ENCODE measurements at regions not wholly inside any gene's neighbourhood (a gene's known extent, or its start where the extent isn't known, plus 50 kb on each side); places are given as distances from the start of the nearest gene placed in this dataset.

- DNase-seq (ENCODE audit: low read depth in 2 of 2) = no peak
These were observed 198.5 kb upstream of the PPFIA2 start for GRCh38 chr12:81957631-81958030.

- DNase-seq (ENCODE audit: low read depth in 2 of 2) = no peak
These were observed 197.3 kb upstream of the PPFIA2 start for GRCh38 chr12:81956468-81956860.

GRCh38 chr12:81953541-81953940, 194.4 kb upstream of the PPFIA2 start:
- no peak for DNase-seq (ENCODE audit: low read depth in 2 of 2)

- DNase-seq (ENCODE audit: low read depth in 2 of 2) = no peak
These were observed 191.7 kb upstream of the PPFIA2 start for GRCh38 chr12:81950871-81951270.

- no peak for DNase-seq (ENCODE audit: low read depth in 2 of 2)
These were observed 190.7 kb upstream of the PPFIA2 start for GRCh38 chr12:81949841-81950308.

GRCh38 chr12:81949416-81949815, 190.3 kb upstream of the PPFIA2 start:
- no peak for DNase-seq (ENCODE audit: low read depth in 2 of 2)

- no peak for DNase-seq (ENCODE audit: low read depth in 2 of 2)
These were observed 185.7 kb upstream of the PPFIA2 start for GRCh38 chr12:81944886-81945285.

GRCh38 chr12:81942594-81942993, 183.4 kb upstream of the PPFIA2 start:
- DNase-seq (ENCODE audit: low read depth in 2 of 2) = no peak

- DNase-seq (ENCODE audit: low read depth in 2 of 2) = no peak
These were observed 170.9 kb upstream of the PPFIA2 start for GRCh38 chr12:81930037-81930436.

- peak in 1 of 2 donors; percentile 0 for DNase-seq (ENCODE audit: low read depth in 2 of 2)
These were observed 137.6 kb upstream of the PPFIA2 start for GRCh38 chr12:81896771-81897170.

- no peak for DNase-seq (ENCODE audit: low read depth in 2 of 2)
These were observed 129.8 kb upstream of the PPFIA2 start for GRCh38 chr12:81888961-81889360.

- no peak for DNase-seq (ENCODE audit: low read depth in 2 of 2)
These were observed 129.1 kb upstream of the PPFIA2 start for GRCh38 chr12:81888106-81888740.

- DNase-seq (ENCODE audit: low read depth in 2 of 2) = no peak
These were observed 115.4 kb upstream of the PPFIA2 start for GRCh38 chr12:81874586-81874985.

GRCh38 chr12:81874166-81874565, 115.0 kb upstream of the PPFIA2 start:
- DNase-seq (ENCODE audit: low read depth in 2 of 2) = no peak

- DNase-seq (ENCODE audit: low read depth in 2 of 2) = no peak
These were observed 113.2 kb upstream of the PPFIA2 start for GRCh38 chr12:81872400-81872799.

GRCh38 chr12:81866081-81866480, 106.9 kb upstream of the PPFIA2 start:
- DNase-seq (ENCODE audit: low read depth in 2 of 2) = no peak

- no peak for DNase-seq (ENCODE audit: low read depth in 2 of 2)
These were observed 104.3 kb upstream of the PPFIA2 start for GRCh38 chr12:81863406-81863805.

- no peak for DNase-seq (ENCODE audit: low read depth in 2 of 2)
These were observed 100.4 kb upstream of the PPFIA2 start for GRCh38 chr12:81859521-81859920.

GRCh38 chr12:81843599-81843998, 84.4 kb upstream of the PPFIA2 start:
- no peak for DNase-seq (ENCODE audit: low read depth in 2 of 2)

GRCh38 chr12:81835783-81836182, 76.6 kb upstream of the PPFIA2 start:
- DNase-seq (ENCODE audit: low read depth in 2 of 2) = no peak

- no peak for DNase-seq (ENCODE audit: low read depth in 2 of 2)
These were observed 61.0 kb upstream of the PPFIA2 start for GRCh38 chr12:81819991-81820633.

GRCh38 chr12:81815611-81816010, 56.5 kb upstream of the PPFIA2 start:
- DNase-seq (ENCODE audit: low read depth in 2 of 2) = no peak

- DNase-seq (ENCODE audit: low read depth in 2 of 2) = no peak
These were observed 52.6 kb upstream of the PPFIA2 start for GRCh38 chr12:81811778-81812125.
